SK-N-SH treated with all-trans-retinoic acid at 6 μM for 48 hours (cell line): ENCODE measurements at regions not wholly inside any gene's neighbourhood (a gene's known extent, or its start where the extent isn't known, plus 50 kb on each side); places are given as distances from the start of the nearest gene placed in this dataset.

ENCODE experiments used
- ARNTL ChIP-seq: fragments of 450-650 bp; formaldehyde crosslinking; IDR thresholded peaks from 2 replicates; pipeline ENCODE4 v1.5.0; 2020; ENCODE audit warnings: low read depth, mild to moderate bottlenecking, moderate library complexity, borderline replicate concordance
- PPARA ChIP-seq: fragments of 250-450 bp; sonication (Bioruptor Pico); IDR thresholded peaks from 2 replicates; pipeline ENCODE4 v1.5.0; 2020; ENCODE audit warnings: mild to moderate bottlenecking, borderline replicate concordance
- TCF4 ChIP-seq: fragments of 250-450 bp; sonication (Bioruptor Pico); IDR thresholded peaks from 2 replicates; pipeline ENCODE4 v1.8.0; 2021; ENCODE audit warnings: mild to moderate bottlenecking, moderate library complexity, borderline replicate concordance
- ZNF8 ChIP-seq: fragments of 450-650 bp; formaldehyde crosslinking; IDR thresholded peaks from 2 replicates; pipeline ENCODE4 v1.5.0; 2020; ENCODE audit warnings: mild to moderate bottlenecking, moderate library complexity
- TF ChIP-seq, protein P1 (sequence below): fragments of 250-450 bp; sonication (Bioruptor Pico); IDR thresholded peaks from 2 replicates; pipeline ENCODE4 v1.8.0; 2020; ENCODE audit warnings: mild to moderate bottlenecking, moderate library complexity, borderline replicate concordance

DNA sequence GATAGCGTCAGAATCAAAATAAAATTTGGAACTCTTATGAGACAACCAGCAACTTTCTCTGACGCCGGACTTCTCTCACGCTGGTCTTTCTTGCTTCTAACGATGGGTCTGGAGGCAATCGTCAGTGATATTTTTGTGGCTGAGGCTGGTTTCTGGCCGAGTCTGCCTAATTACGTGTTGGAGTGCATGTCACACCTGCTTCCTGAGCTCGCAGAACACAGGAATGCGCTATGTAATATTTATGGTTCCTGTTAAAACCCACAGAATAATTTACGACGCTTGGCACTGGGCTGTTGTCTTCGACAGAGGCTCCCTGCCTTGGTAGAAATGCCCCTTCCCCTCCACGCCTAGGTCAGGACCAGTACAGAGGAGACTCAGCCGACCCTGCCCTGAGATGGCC lies 64.9 kb downstream of the NPTX2 start:
- TF ChIP-seq ARNTL (CRISPR knock-in tag): no peak
- no peak for TF ChIP-seq TCF4 (CRISPR knock-in tag)
- no peak for TF ChIP-seq PPARA (CRISPR knock-in tag)
- TF ChIP-seq, protein P1, sequence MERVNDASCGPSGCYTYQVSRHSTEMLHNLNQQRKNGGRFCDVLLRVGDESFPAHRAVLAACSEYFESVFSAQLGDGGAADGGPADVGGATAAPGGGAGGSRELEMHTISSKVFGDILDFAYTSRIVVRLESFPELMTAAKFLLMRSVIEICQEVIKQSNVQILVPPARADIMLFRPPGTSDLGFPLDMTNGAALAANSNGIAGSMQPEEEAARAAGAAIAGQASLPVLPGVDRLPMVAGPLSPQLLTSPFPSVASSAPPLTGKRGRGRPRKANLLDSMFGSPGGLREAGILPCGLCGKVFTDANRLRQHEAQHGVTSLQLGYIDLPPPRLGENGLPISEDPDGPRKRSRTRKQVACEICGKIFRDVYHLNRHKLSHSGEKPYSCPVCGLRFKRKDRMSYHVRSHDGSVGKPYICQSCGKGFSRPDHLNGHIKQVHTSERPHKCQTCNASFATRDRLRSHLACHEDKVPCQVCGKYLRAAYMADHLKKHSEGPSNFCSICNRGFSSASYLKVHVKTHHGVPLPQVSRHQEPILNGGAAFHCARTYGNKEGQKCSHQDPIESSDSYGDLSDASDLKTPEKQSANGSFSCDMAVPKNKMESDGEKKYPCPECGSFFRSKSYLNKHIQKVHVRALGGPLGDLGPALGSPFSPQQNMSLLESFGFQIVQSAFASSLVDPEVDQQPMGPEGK: no peak
- TF ChIP-seq ZNF8 (CRISPR knock-in tag): no peak
